Activated T-cell treated with anti-CD3 and anti-CD28 coated beads, Interleukin-2, amount 50 U/mL, for 48 hours (primary cell): ENCODE measurements at regions not wholly inside any gene's neighbourhood (a gene's known extent, or its start where the extent isn't known, plus 50 kb on each side); places are given as distances from the start of the nearest gene placed in this dataset.

Source experiments
- DNase-seq, 2 experiments: peaks; one replicate each; pipeline ENCODE4 v3.0.0-alpha.2; 2020

- no peak for DNase-seq
Measured at GRCh38 chr4:188869581-188869980, 730.3 kb downstream of the TRIML1 start.

GRCh38 chr4:188872809-188873208 is 733.6 kb downstream of the TRIML1 start:
- no peak for DNase-seq

GRCh38 chr4:188876881-188877280 is 737.6 kb downstream of the TRIML1 start:
- no peak for DNase-seq

GRCh38 chr4:188879598-188879997 is 740.4 kb downstream of the TRIML1 start:
- no peak for DNase-seq

- no peak for DNase-seq
Measured at GRCh38 chr4:188887905-188888304, 748.7 kb downstream of the TRIML1 start.

- no peak for DNase-seq
Measured at GRCh38 chr4:188892837-188893236, 753.6 kb downstream of the TRIML1 start.

GRCh38 chr4:188903986-188904385 is 764.7 kb downstream of the TRIML1 start:
- no peak for DNase-seq

- no peak for DNase-seq
Measured at GRCh38 chr4:188904617-188905016, 765.4 kb downstream of the TRIML1 start.

GRCh38 chr4:188905248-188905647 is 766.0 kb downstream of the TRIML1 start:
- no peak for DNase-seq

GRCh38 chr4:188911199-188911598 is 772.0 kb downstream of the TRIML1 start:
- no peak for DNase-seq

- no peak for DNase-seq
Measured at GRCh38 chr4:188911707-188912106, 772.5 kb downstream of the TRIML1 start.

- no peak for DNase-seq
Measured at GRCh38 chr4:188915175-188915574, 775.9 kb downstream of the TRIML1 start.

- DNase-seq = no peak
Measured at GRCh38 chr4:188918787-188919186, 779.5 kb downstream of the TRIML1 start.

GRCh38 chr4:188930822-188931221 is 791.6 kb downstream of the TRIML1 start:
- no peak for DNase-seq

GRCh38 chr4:188934320-188934962 is 795.2 kb downstream of the TRIML1 start:
- DNase-seq = no peak

GRCh38 chr4:188941524-188942119 is 802.4 kb downstream of the TRIML1 start:
- no peak for DNase-seq

GRCh38 chr4:188942606-188943005 is 803.4 kb downstream of the TRIML1 start:
- DNase-seq = no peak

- DNase-seq = no peak
Measured at GRCh38 chr4:188949596-188949995, 810.4 kb downstream of the TRIML1 start.

- DNase-seq = no peak
Measured at GRCh38 chr4:188955066-188955465, 815.8 kb downstream of the TRIML1 start.

GRCh38 chr4:188956566-188956965 is 817.3 kb downstream of the TRIML1 start:
- no peak for DNase-seq

GRCh38 chr4:188958346-188958745 is 819.1 kb downstream of the TRIML1 start:
- no peak for DNase-seq

- DNase-seq = no peak
Measured at GRCh38 chr4:188959424-188959823, 820.2 kb downstream of the TRIML1 start.

- no peak for DNase-seq
Measured at GRCh38 chr4:188960411-188961093, 821.3 kb downstream of the TRIML1 start.

- no peak for DNase-seq
Measured at GRCh38 chr4:188971125-188971524, 831.9 kb downstream of the TRIML1 start.
